22Rv1 (cell line): ENCODE measurements at regions not wholly inside any gene's neighbourhood (a gene's known extent, or its start where the extent isn't known, plus 50 kb on each side); places are given as distances from the start of the nearest gene placed in this dataset.

Experiments used
- ZFX ChIP-seq: fragments of 450-650 bp; IDR thresholded peaks from 2 replicates; pipeline ENCODE4 v1.6.1; 2017; ENCODE audit warnings: antibody characterized with exemption, borderline replicate concordance
- TF ChIP-seq, protein P1 (sequence below): fragments of 450-650 bp; IDR thresholded peaks from 2 replicates; pipeline ENCODE4 v1.5.1; 2017; ENCODE audit warnings: mild to moderate bottlenecking

DNA sequence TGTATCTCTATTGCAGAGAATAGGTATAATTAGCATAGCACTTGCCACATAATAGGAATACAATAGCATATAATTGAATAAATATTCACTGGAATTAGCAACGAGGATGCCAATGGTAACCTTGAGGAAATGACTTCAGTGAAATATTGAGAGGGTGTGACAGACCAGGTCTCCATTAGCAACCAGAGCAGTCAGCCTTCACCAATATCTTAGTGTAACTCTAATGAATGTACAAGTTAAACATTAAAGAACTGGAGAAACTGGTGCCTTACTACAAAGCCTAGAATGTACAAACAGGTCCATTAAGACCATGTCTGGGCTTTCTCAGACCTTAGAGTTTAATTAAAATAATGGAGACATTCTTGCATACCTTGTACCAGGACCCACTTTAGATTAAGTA lies 143.0 kb downstream of the MAGEB17 start:
- TF ChIP-seq, protein P1, sequence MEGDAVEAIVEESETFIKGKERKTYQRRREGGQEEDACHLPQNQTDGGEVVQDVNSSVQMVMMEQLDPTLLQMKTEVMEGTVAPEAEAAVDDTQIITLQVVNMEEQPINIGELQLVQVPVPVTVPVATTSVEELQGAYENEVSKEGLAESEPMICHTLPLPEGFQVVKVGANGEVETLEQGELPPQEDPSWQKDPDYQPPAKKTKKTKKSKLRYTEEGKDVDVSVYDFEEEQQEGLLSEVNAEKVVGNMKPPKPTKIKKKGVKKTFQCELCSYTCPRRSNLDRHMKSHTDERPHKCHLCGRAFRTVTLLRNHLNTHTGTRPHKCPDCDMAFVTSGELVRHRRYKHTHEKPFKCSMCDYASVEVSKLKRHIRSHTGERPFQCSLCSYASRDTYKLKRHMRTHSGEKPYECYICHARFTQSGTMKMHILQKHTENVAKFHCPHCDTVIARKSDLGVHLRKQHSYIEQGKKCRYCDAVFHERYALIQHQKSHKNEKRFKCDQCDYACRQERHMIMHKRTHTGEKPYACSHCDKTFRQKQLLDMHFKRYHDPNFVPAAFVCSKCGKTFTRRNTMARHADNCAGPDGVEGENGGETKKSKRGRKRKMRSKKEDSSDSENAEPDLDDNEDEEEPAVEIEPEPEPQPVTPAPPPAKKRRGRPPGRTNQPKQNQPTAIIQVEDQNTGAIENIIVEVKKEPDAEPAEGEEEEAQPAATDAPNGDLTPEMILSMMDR = no peak
- TF ChIP-seq ZFX = no peak
